HG03139 (cell line): ENCODE measurements at regions not wholly inside any gene's neighbourhood (a gene's known extent, or its start where the extent isn't known, plus 50 kb on each side); places are given as distances from the start of the nearest gene placed in this dataset.
"Not testable (repeated sequence)": the region's sequence is repeated elsewhere in the genome, so short reads cannot be mapped to it uniquely, and the experiment has no call there.

Source experiments
- ATAC-seq: cut with Tn5 transposase; IDR thresholded peaks from one replicate; pipeline ENCODE4 v1.9.1; 2021; ENCODE audit not compliant: unreplicated experiment

- no peak for ATAC-seq
Measured at GRCh38 chr2:12465631-12466135, 251.1 kb upstream of the TRIB2 start.

DNA sequence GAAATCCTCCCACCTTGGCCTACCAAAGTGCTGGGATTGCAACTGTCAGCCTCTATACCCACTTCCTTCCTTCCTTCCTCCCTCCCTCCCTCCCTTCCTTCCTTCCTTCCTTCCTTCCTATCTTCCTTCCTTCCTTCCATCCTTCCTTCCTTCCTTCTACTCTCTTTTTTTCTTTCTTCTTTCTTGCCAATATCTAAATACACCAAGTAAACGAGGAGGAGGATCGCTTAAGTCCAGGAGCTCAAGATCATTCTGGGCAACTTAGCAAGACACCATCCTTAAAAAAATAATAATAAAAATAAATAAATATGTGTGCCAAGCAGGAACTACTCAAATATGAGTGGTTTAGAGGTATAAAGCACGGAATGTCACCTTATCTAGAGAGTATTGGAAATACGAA lies 249.4 kb upstream of the TRIB2 start:
- ATAC-seq: no peak

- ATAC-seq: no peak
Measured at GRCh38 chr2:12469141-12469561, 247.6 kb upstream of the TRIB2 start.

DNA sequence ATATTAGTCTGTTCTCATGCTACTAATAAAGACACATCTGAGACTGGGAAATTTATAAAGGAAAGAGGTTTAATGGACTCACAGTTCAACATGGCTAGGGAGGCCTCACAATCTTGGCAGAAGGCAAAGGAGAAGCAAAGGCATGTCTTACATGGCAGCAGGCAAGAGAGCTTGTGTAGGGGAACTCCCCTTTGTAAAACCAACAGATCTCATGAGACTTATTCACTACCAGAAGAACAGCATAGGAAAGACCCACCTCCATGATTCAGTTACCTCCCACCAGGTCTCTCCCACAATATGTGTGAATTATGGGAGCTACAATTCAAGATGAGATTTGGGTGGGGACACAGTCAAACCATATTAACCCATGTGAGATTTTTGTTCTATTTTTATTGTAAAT lies 244.5 kb upstream of the TRIB2 start:
- not testable (repeated sequence) for ATAC-seq

DNA sequence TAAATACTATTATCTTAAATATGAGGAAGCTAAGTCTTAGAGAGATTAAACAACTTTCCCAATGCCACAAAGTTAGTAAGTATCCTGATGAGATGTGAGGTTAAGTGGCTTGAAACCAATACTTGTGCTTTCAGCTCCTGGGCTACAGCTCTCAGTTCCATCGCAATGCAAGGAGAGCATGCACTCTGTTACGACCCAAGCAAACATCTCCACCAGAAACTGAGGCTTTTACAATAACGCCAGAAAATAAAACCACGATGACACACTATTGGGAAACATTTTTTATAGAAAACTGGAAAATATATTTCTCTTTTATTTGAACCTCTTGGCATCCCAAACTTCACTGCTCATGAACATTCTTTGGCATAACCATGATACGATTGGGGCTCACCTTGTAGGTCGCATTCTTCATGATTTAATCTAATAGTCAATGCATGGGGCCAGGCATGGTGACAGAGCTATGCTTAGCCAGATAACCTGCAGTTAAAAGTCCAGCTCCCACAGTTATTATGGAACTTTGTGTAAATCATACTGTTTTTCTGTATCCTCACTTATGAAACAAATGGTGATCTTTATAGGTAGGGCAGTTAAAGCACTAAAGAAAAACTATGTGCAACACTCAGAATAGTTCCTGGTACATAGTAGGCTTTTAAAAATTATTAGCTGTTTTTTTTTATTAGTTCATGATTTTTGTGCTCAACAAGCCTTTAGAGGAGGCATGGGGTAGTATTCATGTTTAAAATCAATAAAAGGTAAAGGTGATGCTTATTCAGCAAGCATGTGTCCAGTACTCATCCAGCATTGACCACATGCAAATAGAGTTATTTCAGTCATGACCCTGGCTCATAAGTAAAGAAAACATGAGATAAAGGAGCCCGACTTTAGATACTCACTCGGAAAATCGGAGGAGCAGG lies 238.3 kb upstream of the TRIB2 start:
- ATAC-seq: no peak

DNA sequence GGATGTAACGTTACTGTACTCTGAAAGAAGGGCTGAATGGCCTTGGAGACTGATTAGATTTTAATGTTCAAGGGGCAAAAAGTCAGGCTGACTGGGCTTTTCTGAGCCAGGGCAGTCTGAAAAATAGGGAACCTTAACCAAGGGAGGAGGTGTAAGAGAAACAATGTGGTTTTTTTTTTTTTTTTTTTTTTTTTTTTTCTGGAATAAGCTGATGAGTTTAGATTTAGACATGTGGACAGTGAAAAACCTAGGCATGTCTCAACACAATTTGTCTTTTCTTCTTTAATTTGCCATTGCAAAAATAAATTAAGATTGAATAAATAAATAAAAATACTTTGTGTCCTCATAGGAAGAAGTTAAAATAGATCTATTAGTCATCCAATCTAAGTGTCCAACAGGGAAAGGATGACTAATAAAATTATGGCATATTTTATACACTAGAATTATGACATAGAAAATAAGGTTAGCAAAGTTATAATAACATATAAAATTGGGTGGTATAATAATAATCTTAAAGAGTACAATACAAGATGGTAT lies 237.6 kb upstream of the TRIB2 start:
- no peak for ATAC-seq

GRCh38 chr2:12484536-12485115 lies 232.1 kb upstream of the TRIB2 start:
- ATAC-seq: no peak

GRCh38 chr2:12486205-12487118 lies 230.3 kb upstream of the TRIB2 start:
- ATAC-seq: no peak

GRCh38 chr2:12487253-12488004 lies 229.3 kb upstream of the TRIB2 start:
- ATAC-seq: no peak

DNA sequence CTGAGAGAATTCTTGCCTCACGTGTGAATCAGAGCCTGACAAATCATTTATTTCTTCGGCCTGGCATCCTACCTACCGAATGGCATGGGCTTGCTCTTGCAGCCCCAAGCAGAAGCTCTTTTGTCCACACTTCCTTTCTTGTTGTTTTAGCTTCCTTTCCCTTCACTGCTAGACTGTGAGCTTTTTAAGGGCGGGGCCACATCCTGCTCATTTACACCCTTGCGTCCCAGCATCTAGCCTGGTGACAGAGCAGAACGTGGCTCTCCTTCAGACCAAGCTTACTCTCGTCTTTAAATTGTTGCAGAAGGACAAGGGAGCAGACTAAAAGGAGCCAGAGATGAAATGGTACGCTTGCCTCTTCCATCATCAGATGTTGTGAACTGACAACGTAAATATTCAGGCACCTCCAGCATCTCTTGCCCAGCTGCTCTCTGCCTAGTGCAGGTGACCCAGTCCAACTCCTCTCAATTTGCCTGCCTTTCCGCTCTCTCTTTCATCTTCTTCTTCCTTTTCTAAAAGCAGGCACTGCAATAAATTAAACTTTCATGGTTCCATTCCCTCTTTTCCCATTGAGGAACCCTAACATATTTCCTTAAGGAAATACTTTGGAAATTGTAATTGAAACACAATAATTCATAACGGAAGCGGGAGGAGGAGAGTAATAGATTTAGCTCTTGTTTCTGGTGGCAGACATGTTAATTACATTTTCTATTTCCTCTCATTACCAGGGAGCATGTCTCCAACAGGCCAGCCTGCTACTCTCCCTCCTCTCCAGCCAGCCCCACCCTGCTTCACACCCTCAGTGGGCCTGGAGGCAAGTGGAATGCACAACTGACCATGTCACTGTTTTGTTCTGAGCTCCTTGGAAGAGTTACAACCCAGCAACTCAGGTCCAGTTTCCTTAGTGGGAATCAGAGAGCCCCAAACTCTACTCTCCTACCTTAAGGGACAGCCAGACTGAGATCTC lies 228.1 kb upstream of the TRIB2 start:
- ATAC-seq: no peak

GRCh38 chr2:12490641-12491040 lies 226.1 kb upstream of the TRIB2 start:
- no peak for ATAC-seq

DNA sequence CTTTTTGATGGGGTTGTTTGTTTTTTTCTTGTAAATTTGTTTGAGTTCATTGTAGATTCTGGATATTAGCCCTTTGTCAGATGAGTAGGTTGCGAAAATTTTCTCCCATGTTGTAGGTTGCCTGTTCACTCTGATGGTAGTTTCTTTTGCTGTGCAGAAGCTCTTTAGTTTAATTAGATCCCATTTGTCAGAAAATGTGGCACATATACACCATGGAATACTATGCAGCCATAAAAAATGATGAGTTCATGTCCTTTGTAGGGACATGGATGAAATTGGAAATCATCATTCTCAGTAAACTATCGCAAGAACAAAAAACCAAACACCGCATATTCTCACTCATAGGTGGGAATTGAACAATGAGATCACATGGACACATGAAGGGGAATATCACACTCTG lies 224.4 kb upstream of the TRIB2 start:
- not testable (repeated sequence) for ATAC-seq

DNA sequence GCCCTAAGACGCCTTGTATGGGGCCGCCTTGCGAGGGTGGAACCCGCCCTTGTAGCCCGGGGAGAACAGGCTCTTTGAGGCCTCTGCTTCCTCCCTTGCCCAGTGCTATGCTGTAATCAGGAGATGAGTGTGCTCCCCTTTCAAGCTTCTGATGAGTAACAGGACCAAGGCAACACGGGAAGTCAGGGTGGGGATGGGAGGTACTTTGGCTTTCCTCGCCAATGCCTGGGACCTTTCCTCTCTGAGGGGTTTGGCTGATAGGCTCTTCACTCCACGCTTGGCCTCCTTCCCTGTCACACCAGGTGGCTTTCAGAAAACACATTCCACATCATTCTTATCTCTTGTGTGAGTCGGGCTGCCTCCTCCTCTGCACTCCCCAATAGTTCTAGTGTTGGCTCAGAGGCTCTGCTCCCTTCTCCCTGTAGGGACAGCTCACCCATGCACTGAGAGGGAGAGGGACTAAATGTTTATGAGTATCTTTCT lies 223.7 kb upstream of the TRIB2 start:
- ATAC-seq: no peak

DNA sequence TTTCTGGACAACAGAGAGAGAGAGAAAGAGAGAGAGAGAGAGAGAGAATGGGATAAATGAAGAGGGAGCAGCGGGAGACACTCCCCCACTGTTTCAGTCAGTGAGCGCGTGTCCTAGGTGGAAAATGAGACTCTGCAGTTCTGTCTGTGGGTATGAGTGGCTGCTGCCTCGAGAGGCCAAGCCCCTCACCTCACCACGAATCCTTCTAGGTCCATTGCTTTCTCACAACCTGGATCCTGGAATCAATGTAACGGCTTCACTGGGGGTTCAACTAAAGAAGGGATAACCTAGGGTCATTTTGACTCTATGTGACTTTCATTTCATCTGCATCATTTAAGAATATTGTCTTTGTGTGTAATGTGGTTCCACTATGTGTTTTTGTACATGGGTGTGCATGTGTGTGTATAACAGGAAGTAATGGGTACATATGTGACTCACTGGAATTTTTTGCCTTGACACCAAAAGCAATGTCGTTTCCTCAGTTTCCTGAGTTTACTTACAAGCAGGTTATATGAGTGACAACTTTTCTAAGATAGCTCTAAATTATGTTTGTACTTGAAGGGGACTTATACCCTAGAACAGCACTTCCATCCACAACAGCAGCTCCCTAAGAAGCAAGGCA lies 221.4 kb upstream of the TRIB2 start:
- no peak for ATAC-seq

DNA sequence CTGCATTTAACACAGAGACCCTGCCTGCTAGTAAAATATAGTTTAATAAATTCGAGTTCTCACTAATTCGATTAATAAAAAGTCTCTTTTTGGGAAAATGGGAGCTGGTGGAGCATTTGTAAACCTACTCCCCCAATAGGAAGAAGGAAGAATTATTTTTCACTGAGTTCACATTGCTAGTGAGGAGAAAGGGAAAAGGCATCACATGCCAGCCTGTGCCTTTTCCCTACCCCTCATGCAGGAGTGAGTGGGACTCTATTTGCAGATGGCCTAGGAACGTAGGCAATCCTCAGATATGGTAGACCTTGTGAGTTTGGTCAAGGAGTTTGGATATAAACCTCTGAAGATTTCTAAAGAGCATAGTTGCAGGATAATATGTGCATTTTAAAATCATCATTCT lies 218.4 kb upstream of the TRIB2 start:
- ATAC-seq: no peak

DNA sequence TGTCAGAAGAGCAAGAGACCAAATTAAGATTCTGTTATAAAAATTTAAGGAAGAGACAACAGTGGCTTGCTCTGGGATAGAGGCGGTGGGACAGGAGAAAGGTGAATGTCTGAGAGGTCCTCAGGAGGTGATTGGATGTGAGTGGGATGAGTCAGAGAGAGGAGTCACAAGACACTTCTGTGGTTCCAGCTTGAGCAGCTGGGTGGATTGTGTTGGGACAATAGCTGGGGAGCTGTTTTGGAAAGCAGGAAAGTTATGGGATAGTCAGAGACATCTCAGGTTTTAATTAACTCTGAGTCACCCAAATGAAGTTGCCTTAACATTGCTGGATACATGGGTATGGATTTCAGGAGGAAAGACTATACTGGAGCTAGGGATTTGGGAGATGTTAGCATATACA lies 218.0 kb upstream of the TRIB2 start:
- ATAC-seq: no peak

- ATAC-seq: no peak
Measured at GRCh38 chr2:12500899-12501298, 215.8 kb upstream of the TRIB2 start.

- ATAC-seq: peak; percentile 89
Measured at GRCh38 chr2:12501469-12502158, 215.1 kb upstream of the TRIB2 start.
